SK-N-SH (cell line): ENCODE measurements at regions not wholly inside any gene's neighbourhood (a gene's known extent, or its start where the extent isn't known, plus 50 kb on each side); places are given as distances from the start of the nearest gene placed in this dataset.

Source experiments
- CTCF ChIP-seq: fragments of 200-600 bp; sonication (generic); IDR thresholded peaks from 2 replicates; pipeline ENCODE4 v1.6.1; 2017; ENCODE audit warnings: antibody characterized with exemption, mild to moderate bottlenecking, moderate library complexity
- NFIC ChIP-seq: IDR thresholded peaks from 2 replicates; pipeline ENCODE4 v1.4.0; 2012; ENCODE audit warnings: borderline replicate concordance
- RAD21 ChIP-seq: IDR thresholded peaks from 2 replicates; pipeline ENCODE4 v1.6.1; 2012; ENCODE audit warnings: mild to moderate bottlenecking, low read length
- RCOR1 ChIP-seq: fragments of 150-350 bp; IDR thresholded peaks from 2 replicates; pipeline ENCODE4 v1.6.1; 2017; ENCODE audit warnings: antibody characterized with exemption, low read length
- TEAD4 ChIP-seq: IDR thresholded peaks from 2 replicates; pipeline ENCODE4 v1.4.0; 2012; ENCODE audit warnings: mild to moderate bottlenecking, borderline replicate concordance; ENCODE audit not compliant: insufficient read depth

DNA sequence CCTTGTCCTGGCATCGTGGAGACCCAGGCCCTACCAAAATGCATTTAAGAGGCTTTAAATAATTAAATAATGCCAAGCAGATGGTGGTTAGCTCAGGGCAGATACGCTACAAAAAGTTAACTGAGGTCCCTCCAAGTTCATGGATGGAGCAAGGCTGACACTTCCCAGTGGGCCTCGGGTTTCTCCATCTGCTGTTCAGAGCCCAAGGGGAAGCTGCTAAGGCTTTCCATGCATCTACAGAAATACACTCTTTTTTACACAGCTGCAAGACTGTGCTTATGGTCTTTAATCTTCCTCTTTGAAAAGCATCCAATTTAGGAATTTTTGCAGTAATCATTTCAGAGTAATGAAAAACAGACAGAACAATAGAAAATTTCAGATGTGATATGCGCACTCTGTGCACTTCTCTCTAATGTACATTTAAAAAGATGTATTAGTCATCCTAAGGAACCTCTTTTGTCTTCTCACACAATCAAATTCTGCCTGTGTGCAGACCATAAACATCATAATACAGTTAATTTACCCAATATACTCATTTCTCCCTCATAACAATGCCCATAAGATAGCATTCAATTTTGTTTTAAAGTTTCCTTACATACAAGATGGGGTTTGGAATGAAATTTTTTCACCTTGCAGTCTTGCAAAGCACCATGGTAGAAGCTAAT, 173.2 kb upstream of the ATP1B1 start:
- TF ChIP-seq CTCF (no peak), TEAD4 (no peak), RCOR1 (0 out of 2 replicates have a peak, but pooled peaks have one; percentile 18), RAD21 (no peak), NFIC (no peak)
